ENCODE measurements at regions not wholly inside any gene's neighbourhood (a gene's known extent, or its start where the extent isn't known, plus 50 kb on each side); places are given as distances from the start of the nearest gene placed in this dataset.

- no peak for DNase-seq (ENCODE audit: low read depth)
Measured at GRCh38 chr2:4465671-4466070, 762.3 kb downstream of the DCDC2C start.

- no peak for DNase-seq (ENCODE audit: low read depth)
Measured at GRCh38 chr2:4475618-4476017, 772.2 kb downstream of the DCDC2C start.

DNA sequence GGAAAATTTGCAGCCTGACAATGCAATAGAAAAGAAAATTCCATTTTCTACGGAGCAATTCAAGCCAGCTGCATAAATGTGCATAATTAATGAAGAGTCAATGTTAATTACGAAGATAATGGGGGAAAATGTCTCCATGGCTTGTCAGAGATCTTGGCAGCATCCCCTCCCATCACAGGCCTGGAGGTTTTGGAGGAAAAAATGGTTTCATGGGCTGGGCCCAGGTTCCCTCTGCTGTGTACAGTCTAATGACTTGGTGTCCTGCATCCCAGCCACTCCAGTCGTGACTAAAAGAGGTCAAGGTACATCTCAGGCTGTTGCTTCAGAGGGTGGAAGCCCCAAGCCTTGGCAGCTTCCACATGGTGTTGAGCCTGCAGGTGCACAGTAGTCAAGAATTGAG lies 779.7 kb downstream of the DCDC2C start:
- no peak for DNase-seq (ENCODE audit: low read depth)

- no peak for DNase-seq (ENCODE audit: low read depth)
Measured at GRCh38 chr2:4486971-4487370, 783.6 kb downstream of the DCDC2C start.

DNA sequence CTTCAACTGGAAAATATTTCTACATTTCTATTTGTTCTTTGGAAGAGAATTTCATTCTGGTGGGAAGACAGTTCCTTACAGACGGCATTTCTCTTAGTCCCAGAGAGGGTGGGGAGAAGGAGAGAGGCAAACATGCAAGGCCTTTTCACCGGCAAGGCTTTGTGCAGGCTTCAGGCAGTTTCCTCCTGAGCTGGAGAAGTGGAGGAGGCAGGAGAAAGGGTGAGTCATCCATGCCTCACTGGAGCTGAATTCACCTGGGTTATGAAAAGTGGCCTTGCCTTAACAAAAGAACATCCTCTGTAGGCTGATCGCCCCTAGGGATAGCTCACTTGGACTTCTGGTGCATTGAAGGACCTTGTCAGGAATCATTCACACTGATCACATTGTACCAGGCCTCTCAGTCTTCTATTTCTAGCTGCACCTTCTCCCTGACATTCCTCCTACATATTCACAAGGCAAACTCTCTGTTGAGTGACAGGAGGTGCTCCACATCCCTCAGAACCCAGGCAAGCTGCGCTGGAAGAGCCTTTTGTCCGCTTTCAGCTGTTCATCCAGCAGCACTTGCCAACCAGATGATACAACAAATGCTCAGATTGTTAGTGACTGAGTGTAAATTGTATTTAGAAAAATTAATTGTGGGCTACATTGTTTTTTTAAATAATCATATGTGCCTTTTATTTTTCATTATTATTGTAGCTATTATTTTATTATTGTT lies 796.1 kb downstream of the DCDC2C start:
- no peak for DNase-seq (ENCODE audit: low read depth)

DNA sequence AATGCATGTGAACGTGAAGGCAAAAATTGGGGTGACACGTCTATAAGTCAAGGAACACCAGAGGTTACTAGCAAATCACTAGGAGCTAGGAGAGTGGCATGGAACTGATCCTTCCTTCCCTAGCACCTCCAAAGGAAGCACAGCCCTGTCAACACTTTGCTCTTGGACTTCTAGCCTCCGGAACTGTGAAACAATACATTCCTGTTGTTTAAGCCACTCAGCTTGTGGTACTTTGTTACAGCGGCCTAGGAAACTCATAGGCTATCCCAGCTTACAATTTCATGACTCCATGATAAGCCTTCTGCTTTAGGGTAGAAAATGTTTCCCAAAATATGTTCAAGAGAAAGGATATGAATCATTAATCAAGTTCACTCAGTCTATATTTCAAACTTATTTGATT lies 798.1 kb downstream of the DCDC2C start:
- DNase-seq (ENCODE audit: low read depth) = no peak

DNA sequence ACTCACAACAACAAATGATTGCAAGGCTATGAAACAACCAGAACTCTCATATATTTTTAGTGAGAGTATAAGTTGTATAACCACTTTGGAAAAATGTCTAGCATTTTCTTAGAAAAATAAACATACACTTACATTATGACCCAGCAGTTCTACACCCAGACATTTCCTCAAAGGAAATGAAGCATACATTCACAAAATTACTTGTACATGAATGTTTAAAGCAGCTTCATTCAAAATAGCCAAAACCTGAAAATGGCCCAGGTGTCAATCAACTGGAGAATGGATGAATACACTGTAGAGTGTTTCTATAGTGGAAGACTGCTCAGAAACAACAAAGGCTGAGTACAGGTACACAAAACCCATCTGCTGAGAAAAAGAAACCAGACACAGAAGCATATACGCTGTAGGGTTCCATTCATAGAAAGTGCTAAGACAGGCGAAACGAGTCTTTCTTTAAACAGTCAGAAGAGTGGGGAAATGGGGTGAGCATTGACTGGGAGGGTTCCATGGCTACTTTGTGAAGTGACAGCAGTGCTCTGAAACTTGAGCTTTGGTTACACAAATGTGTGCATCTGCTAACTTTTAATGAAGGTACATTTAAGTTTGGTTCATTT lies 799.0 kb downstream of the DCDC2C start:
- no peak for DNase-seq (ENCODE audit: low read depth)

- no peak for DNase-seq (ENCODE audit: low read depth)
Measured at GRCh38 chr2:4507661-4508060, 804.3 kb downstream of the DCDC2C start.

GRCh38 chr2:4515871-4516761 lies 812.7 kb downstream of the DCDC2C start:
- DNase-seq (ENCODE audit: low read depth) = no peak

DNA sequence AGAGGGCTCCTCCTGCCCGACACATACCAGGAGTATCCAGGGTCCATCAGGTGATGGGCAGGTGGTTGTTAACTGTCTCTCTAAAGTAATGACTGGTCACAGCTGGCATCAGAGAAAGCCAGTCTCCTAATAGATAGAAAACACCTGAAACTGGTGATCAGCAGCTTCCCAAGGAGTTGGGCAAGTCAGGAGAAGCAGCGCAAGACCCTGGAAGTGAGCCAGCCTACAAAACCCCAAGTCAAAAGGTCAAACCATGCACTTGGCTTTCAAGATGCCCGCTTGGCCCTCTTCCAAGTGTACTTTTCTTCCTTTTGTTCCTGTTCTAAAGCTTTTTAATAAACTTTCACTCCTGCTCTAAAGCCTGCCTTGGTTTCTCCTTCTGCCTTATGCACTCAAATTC lies 815.2 kb downstream of the DCDC2C start:
- DNase-seq (ENCODE audit: low read depth) = no peak

GRCh38 chr2:4522498-4523421 lies 819.4 kb downstream of the DCDC2C start:
- DNase-seq (ENCODE audit: low read depth) = no peak

DNA sequence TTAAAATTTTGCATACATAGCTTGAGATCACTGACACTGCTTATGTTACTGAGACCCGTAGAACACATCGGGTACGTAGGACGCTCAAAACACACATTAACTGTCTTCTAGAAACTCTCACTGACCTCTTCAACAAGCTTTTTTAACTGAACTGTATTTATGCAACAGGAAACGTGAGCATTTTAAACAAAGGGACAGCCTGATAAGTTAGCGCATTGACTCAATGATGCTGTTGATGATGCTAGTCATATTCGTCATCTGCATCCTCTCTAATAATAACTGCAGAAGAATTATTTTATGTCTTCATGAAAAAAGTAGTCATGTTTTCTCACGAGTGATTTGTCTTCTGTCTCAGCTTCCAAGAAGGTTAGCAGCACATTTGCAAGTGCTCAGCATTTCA lies 824.0 kb downstream of the DCDC2C start:
- no peak for DNase-seq (ENCODE audit: low read depth)

- no peak for DNase-seq (ENCODE audit: low read depth)
Measured at GRCh38 chr2:4528246-4528645, 824.9 kb downstream of the DCDC2C start.

DNA sequence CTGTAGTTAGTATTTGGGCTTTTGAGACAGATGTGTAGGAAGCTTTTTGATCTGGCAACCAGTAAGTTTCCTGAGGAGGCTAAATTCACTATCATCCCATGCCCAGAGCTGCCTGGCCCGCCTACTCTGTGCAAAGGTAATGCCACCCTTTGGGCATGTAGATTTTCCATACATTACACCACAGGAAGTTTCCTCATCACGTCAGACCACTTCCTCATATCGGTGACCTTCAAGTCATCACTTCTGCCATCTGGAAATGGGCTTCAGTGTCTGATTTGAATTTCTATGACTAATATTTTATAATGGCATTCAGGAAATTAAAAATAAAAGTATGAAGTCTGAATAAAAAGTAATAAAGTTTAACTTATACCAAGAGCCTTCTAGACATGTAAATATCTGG lies 825.4 kb downstream of the DCDC2C start:
- no peak for DNase-seq (ENCODE audit: low read depth)

DNA sequence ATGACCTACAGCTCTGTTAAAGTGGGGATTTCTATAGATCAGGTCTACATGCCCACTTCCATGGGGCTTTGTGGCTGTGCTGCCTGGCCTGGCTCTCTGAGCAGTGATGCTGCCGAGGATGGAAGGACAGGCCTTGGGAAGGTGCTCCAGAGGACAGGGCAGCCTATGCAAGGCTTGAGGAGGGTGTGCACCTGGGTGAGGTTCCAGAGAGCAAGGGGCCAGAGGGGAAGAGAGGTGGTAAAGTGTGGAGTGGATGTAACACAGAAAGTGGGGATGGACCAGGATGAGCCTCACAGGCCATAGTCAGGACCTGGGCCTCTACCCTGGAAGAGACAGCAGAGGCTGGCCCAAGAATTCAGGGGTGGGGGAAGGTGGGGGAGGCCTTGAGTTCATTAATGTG lies 826.4 kb downstream of the DCDC2C start:
- DNase-seq (ENCODE audit: low read depth) = no peak

- DNase-seq (ENCODE audit: low read depth) = no peak
Measured at GRCh38 chr2:4530231-4530630, 826.9 kb downstream of the DCDC2C start.

GRCh38 chr2:4533806-4534205 lies 830.4 kb downstream of the DCDC2C start:
- no peak for DNase-seq (ENCODE audit: low read depth)

DNA sequence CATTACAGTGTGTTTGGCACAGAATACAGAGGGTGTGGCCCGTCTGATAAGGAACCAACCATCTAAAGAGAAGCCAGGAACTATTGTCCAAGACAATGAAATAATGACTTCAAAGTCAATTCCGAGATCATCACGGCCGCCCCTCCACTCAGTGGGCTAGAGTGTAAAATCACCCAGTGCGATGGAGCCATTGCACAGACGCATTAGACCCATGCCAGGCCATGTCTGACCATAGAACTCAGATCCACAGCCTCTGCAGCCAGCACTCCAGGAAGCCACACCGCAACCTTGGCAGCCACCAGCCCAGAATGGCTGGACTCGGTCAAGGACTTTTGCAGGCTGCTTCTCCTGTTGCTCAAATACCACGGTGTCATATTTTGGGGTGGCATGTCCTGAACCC lies 835.7 kb downstream of the DCDC2C start:
- no peak for DNase-seq (ENCODE audit: low read depth)

- DNase-seq (ENCODE audit: low read depth) = no peak
Measured at GRCh38 chr2:4549666-4550210, 846.4 kb downstream of the DCDC2C start.

DNA sequence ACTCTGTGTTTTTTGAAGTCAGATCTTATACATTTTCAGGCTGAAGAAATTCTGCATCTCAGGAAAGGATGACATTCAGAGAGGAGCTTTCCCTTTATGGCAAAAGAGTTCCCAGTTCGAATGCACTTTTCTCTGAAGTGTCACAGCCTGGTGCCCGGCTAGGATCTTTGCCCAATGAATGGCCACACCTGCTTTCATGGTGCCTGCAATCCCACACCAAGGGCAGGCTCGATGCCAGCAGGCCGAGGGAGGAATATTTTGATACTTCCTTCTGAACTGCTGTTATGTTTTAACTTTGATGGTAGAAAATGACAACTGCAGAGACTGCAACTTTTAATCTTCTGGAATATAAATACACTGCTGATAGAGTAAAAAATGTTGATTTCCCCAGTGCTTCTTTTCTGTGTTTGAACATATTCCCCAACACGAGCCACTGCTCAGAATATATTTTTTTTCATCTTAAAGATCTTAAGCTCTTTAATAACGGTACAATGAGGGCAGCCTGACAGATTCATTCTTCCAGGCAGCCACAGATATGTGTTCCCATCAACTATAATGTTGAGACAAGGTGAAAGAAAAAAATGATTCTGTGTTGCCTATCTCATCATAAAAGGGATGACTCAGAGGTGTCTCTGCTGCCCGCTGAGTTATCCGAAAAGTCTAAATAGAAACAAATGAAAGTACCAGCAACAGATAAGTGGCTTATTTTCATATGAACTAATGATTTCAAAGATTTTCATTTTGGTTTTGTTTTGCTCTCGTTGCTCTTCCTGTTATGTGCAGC lies 848.5 kb downstream of the DCDC2C start:
- DNase-seq (ENCODE audit: low read depth) = no peak

Data from LHCN-M2 (cell line).